ENCODE measurements at regions not wholly inside any gene's neighbourhood (a gene's known extent, or its start where the extent isn't known, plus 50 kb on each side); places are given as distances from the start of the nearest gene placed in this dataset.

- DNase-seq: no peak
Measured at GRCh38 chr14:71586131-71586897, 345.9 kb upstream of the RGS6 start.

- DNase-seq: no peak
Measured at GRCh38 chr14:71588028-71588427, 344.2 kb upstream of the RGS6 start.

- no peak for DNase-seq
Measured at GRCh38 chr14:71588576-71589215, 343.5 kb upstream of the RGS6 start.

- no peak for DNase-seq
Measured at GRCh38 chr14:71589609-71590008, 342.6 kb upstream of the RGS6 start.

- no peak for DNase-seq
Measured at GRCh38 chr14:71590131-71590530, 342.1 kb upstream of the RGS6 start.

- no peak for DNase-seq
Measured at GRCh38 chr14:71591231-71591630, 341.0 kb upstream of the RGS6 start.

GRCh38 chr14:71591929-71592328 lies 340.3 kb upstream of the RGS6 start:
- no peak for DNase-seq

- DNase-seq: no peak
Measured at GRCh38 chr14:71592361-71592760, 339.9 kb upstream of the RGS6 start.

- no peak for DNase-seq
Measured at GRCh38 chr14:71593966-71594365, 338.3 kb upstream of the RGS6 start.

- no peak for DNase-seq
Measured at GRCh38 chr14:71594821-71595220, 337.4 kb upstream of the RGS6 start.

- no peak for DNase-seq
Measured at GRCh38 chr14:71595441-71595840, 336.8 kb upstream of the RGS6 start.

GRCh38 chr14:71597287-71597920 lies 334.8 kb upstream of the RGS6 start:
- DNase-seq: no peak

GRCh38 chr14:71597955-71598660 lies 334.1 kb upstream of the RGS6 start:
- no peak for DNase-seq

- no peak for DNase-seq
Measured at GRCh38 chr14:71600309-71600708, 331.9 kb upstream of the RGS6 start.

GRCh38 chr14:71602524-71602923 lies 329.7 kb upstream of the RGS6 start:
- DNase-seq: no peak

- no peak for DNase-seq
Measured at GRCh38 chr14:71604231-71604630, 328.0 kb upstream of the RGS6 start.

- no peak for DNase-seq
Measured at GRCh38 chr14:71606064-71606463, 326.2 kb upstream of the RGS6 start.

- no peak for DNase-seq
Measured at GRCh38 chr14:71606575-71606974, 325.7 kb upstream of the RGS6 start.

GRCh38 chr14:71607056-71607455 lies 325.2 kb upstream of the RGS6 start:
- no peak for DNase-seq

GRCh38 chr14:71610149-71610548 lies 322.1 kb upstream of the RGS6 start:
- DNase-seq: no peak

- DNase-seq: no peak
Measured at GRCh38 chr14:71610797-71611196, 321.4 kb upstream of the RGS6 start.

GRCh38 chr14:71613168-71613567 lies 319.1 kb upstream of the RGS6 start:
- DNase-seq: no peak

GRCh38 chr14:71616013-71616412 lies 316.2 kb upstream of the RGS6 start:
- DNase-seq: no peak

GRCh38 chr14:71618047-71618446 lies 314.2 kb upstream of the RGS6 start:
- no peak for DNase-seq

Data from DMS153 (cell line).